ENCODE measurements at regions not wholly inside any gene's neighbourhood (a gene's known extent, or its start where the extent isn't known, plus 50 kb on each side); places are given as distances from the start of the nearest gene placed in this dataset.

GRCh38 chr18:76673281-76674185 lies 148.8 kb upstream of the ZNF236 start:
- TF ChIP-seq POLR2A (IDR thresholded peaks at IDR 0.05; ENCODE audit: low read length) (no peak), GATA1 (IDR thresholded peaks at IDR 0.05; ENCODE audit: low read depth, low read length) (no peak)
